HG03139 (cell line): ENCODE measurements at regions not wholly inside any gene's neighbourhood (a gene's known extent, or its start where the extent isn't known, plus 50 kb on each side); places are given as distances from the start of the nearest gene placed in this dataset.

ENCODE experiments used
- ATAC-seq: cut with Tn5 transposase; IDR thresholded peaks from one replicate; pipeline ENCODE4 v1.9.1; 2021; ENCODE audit not compliant: unreplicated experiment

DNA sequence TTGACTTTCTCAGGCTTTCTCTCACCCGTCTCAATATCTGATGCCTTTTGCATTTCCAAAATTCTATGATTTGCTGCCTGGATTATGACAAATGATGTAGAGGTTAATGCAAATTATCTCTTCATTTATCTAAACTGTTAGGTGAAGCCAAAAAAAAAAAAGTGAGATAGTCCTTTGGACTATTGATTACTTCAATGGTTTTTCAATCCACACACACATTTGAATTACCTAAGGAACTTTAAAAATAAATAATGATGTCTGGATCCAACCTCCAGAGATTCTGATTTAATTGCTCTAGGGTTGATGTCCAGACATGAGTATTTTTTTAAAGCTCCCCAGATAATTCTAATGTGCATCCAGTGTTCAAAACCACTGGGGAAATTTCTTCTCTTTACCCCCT is 379.4 kb downstream of the SPATA31D1 start:
- ATAC-seq = no peak

DNA sequence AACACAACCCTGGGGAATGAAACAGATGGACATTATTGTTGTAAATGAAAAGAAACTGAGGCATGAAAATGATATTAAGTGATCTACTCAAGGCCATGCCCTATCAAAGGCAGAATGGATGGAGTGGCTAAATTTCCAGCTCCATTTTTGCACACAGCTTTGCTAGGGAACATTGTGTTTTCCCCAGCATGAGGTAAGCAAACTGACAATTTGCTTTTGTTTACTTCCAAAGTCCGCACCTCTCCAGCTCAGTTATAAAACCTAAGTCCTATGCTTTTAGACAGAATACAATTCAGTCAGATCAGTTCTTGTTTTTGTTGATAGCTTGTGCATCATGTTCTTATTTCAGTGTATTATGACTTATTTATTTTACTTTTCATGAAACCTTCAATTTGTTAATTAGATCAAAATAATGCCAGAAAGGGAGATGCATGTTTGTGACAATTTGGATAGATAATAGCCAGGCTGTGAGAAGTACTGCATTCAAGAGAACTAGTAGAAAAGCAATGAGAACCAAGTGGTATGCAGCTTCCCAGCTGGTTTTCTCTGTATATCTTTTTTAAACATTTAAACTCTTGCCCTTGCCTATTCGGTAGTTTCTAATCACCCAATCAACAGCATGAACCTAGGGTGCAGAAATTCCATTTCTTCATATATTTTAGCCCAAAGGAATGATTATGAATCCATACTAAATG is 380.8 kb downstream of the SPATA31D1 start:
- ATAC-seq = no peak

DNA sequence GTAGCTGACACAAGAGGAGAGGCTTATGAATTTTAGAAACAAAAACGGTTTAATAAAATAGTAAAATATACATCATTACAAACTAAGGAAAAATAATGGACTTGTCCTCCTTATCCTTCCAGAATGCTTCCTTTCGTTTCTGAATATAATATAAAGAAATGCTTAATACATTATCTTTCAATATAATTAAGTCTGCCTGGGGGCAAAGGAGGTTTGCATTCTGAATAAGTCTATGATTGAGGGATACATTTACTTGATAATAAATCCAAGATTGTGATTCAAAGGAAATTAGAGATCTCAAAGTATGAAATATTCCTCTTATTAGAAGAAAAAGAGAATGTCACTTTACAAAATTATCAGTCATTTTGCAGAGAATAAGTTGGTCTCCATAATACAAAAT is 386.5 kb downstream of the SPATA31D1 start:
- no peak for ATAC-seq

DNA sequence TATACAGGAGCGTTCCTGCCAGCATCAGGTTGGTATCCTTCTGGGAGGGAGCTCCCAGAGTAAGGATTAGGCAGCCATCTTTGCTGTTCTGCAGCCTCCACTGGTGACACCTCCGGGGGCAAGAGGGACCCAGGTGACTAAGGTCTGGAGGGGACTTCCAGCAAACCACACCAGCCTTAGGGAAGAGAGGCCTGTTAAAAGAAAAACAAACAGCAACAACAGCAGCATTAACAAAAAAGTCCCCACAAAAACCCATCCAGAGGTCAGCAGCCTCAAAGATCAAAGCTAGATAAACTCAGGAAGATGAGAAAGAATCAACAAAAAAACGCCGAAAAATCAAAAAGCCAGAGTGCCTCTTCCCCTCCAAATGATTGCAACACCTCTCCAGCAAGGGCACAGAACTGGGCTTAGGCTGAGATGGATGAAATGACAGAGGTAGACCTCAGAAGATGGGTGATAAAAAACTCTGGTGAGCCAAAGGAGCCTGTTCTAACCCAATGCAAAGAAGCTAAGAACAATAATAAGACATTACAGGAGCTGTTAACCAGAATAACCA is 388.2 kb downstream of the SPATA31D1 start:
- no peak for ATAC-seq

DNA sequence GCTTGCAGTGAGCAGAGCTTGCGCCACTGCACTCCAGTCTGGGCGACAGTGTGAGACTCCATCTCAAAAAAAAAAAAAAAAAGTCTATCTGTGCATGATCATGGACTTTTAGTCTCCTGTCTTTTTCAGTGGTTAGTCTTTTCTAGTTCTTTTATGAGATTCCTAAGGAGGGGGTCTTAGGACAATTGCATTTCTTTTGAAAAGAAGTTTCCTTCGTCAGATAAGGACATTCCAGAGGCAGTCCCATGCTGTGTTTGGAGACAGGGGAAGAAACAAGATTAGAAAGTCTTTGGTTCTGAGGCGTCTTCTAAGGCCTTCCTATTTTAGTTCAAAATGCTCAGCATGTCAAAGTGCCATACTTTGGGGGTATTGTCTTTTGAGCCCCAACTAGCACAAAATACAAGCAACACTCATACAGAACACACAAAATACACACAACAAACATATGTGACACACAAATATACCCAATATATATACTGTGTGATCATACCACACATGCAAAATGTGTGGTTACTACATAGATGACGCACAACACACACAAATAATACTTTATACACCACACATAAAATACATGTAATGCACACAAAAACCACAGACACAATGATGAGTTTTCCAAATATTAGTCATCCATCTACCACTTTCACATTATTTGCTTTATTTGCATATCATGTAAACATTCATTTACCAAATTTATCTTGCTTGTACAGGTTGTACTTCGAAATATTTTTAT is 394.5 kb downstream of the SPATA31D1 start:
- no peak for ATAC-seq

DNA sequence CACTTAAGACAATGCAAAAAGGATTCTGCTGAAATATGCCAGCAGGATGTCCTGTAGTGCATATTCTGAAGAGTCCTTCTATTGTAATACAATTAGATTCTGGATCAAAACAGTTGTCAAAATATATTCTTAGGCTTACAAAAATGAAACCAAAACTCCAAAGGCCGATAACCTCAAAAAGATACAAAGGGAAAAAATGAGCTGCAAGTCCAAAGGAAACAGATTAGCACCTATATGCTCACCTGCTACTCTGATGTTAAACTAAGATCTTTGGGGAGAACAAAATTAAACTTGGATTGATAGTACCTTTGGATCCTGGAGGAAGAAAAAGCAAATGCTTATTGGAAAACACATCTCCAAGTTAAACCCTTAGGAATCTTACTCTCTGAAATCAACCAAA is 397.1 kb downstream of the SPATA31D1 start:
- ATAC-seq = no peak

DNA sequence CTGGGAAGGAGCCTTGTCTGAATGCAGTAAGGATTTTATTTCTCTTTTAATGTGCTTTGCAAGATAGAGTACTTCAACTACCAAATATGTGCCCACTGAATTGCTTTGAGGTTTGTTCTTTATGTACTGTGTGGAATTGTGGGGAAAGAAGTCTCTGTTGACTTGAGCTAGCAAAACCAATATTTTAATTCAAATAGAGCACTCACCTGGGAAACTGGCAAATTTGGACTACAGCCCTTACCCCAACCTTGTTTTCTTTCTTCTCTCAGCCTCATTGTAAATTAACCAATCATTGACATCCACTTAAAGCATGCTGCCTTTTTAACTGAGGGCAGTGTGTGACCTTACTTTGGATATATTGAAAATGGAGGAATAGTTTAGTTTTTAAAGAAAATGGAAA is 409.0 kb downstream of the SPATA31D1 start:
- ATAC-seq = no peak

DNA sequence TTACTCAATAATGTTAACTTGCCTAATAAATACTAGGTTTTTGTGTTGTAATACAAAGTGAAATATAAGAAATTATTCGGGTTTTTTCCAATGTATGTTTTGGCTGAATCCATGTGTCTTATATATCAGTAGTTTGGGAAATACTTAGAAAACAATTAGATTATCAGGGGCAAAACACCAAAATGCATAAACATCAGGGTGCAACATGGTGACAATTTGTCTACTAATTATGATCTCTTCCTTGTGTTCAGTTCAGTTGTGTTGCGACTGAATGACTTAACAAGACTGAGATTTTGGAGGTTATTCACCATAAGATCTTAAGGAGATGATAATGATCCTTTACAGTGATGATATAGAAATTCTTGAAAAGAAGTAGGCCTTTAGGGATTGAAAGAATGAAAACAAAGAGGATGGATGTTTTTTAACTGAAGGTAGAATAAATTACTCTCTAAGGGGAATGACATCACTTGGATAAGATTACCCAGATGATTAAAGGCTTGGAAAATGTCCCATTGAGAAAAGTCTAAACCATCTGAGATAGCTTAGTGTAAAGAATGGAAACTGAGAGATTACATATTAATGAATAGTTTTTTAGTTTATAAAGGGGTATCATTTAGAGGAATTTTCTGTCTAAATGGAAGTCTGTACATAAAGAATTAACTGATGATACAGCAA is 415.8 kb downstream of the SPATA31D1 start:
- no peak for ATAC-seq

DNA sequence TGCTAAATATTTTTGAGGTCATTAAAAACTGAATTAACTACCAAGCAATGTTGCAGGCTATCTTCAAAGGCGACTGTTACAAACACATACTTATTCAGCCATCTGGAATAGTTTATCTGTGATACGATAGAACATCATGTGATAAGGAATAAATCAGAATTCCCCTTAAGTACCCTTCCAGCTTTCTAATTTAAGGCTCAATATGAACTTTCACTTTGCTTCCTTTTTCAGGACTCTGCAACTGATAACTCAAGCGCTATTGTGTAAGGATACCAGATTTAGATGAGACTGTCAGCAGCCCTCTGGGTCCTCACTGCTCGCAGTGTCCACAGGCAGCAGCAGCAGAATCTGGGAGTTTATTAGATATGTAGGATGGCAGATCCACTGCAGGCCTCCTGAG is 416.3 kb downstream of the SPATA31D1 start:
- no peak for ATAC-seq

DNA sequence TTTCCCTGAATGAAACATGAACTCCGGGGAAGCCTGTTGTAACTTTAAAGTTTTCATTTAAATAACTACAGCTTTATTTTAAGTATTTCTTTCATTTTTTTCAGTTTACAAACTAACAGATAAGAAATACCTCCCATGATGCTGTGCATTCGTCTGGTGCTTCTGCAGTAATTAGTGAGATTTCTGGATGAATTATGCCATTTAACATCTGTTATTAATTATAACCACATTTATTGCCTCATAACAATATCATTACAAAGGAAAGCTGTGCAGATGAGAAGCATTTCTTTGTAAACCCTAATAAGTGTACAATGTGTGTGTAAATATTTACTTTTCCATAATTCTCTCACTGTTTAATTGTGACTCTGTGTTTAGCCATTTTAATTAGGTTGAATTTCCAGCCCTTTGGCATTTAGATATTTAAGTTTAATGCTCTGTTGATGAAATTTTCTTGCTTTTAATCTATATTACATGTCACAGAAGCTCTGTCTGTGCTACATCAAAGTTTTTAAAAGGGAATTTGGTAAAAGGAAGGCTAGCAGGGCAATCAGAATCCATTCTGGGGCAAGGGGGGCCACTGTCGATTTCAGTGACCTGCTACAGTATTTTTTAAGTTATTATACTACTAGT is 418.0 kb downstream of the SPATA31D1 start:
- no peak for ATAC-seq

DNA sequence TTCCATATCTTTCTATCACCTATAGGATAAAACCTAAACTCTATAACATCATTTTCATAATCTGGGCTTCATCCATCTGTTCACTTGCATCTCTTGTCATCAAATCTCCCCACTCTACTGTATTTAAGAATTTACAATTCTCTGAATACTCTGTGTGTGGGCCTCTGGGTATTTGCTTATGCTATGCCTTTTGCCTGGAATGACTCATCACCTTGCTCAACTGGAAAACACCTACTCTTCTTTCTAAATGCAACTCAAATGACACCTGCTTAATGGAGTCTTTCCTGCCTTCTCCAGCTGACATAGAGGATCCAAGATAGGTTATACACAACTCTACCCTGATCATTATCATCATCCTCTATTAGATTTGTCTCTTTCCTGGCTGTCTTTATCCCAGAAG is 421.7 kb downstream of the SPATA31D1 start:
- ATAC-seq = peak; percentile 82

DNA sequence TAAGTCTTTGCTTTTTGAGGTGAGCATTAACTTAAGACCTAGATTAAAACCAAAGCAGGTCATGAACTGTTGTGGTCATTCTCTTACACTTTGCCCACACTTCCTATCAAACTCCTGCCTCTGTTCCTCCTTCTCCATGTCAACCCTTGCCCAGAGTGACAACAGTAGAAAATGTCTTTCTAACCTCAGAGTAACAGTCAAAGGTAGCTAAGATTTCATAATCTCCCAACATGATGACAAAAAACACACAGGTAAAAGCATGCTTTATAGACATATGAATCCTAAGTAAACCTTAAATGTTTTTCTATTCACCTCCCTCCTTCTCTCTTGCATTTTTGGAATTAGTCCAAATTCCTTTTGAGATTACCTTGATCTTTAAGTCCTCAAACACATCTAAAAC is 422.3 kb downstream of the SPATA31D1 start:
- no peak for ATAC-seq

DNA sequence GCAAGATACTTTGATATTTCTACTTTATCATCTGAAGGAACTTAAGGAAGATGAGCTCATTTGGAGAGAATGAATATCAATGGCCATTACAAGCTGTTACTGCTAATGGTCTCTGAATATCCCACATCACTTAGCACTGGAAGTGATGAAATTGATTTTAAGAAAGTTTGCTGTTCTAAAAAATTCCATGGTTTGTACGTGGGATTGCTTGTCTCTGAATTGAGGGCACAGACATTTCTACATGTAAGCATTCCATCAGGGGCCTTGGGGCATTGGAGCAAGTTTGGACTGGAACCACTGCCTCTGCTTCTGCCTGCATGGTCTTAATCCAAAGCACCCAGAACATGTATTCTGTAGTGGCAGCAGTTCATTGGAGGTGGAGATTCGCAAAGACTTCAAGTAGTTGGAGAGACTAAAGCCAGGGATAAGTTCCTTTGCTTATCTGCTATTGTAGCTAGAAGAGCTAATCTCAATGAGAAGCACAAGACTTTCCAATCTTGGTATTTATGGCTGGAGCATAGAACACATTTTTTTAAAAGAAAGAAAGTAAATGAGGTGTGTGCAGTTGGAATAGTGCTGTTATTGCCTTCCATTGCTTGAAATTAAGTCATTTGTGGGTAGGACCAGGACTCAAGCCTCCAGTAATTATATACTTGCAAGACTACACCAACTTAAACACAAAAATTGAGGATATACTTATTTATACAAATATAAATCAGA is 424.2 kb downstream of the SPATA31D1 start:
- ATAC-seq = no peak

DNA sequence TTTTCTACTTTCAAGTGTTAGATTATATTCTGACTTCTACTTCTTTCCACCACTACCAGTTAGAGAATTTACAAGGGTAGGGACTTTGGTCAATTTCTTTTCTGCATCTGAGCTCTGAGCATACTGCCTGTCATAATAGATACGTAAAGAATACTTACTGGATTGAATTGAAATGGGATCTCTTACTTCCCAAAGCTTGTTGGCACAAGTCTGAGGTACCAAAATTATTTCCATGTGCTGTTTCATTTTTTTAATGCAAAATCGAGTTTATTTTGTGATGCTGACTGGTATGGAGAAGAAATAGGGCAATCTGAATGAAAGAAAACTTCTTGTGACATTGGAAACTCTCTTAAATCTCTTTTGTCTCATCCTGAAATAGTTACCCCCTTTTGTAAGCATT is 428.9 kb downstream of the SPATA31D1 start:
- ATAC-seq = no peak

DNA sequence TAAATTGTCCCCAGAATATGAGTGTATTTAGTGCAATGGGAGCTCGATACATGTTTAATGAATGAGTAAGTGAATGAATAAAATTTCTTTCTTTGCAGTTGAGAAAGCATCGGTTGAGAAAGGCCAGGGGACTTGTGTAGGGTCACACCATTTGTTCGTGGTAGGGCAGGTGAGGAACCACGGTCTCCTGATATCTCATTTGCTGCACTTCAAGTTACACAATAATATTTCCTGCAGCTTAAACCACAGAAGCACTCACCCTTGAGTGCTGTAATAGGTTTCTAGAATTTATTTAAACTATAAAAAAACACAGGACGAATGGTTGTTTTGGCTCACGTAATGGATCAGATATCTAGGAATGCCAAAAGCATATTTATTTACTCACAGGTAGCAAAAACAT is 429.8 kb downstream of the SPATA31D1 start:
- no peak for ATAC-seq

DNA sequence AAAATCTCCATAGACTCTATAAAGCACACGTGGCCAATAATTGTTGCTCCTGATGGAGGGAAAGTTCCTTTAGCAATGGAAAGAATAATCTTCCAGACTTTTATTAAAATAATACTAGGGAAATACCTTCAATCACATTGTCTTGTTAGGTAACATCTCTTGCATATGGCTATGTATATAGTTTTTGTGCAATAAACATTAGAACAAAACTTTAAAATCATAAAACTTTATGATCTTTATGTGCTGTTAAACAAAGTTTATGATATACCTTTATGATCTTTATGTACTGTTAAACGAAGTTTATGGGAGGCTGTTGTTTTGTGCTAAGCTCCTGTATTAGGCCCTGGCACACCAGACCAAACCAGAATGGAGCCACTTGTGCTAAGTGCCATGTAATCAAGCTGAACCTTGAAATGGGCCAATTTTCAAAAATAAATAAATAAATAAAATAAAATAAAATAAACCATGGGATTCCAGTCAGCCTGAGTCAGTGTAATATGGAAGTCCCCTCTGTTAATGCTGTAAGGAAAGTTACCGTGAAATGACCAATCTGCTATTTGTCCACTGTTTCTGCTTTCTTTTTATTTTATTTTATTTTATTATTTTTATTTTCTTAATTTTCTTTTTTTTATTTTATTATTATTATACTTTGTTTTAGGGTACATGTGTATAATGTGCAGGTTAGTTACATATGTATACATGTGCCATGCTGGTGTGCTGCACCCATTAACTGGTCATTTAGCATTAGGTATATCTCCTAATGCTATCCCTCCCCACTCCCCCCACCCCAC is 431.3 kb downstream of the SPATA31D1 start:
- ATAC-seq = no peak

DNA sequence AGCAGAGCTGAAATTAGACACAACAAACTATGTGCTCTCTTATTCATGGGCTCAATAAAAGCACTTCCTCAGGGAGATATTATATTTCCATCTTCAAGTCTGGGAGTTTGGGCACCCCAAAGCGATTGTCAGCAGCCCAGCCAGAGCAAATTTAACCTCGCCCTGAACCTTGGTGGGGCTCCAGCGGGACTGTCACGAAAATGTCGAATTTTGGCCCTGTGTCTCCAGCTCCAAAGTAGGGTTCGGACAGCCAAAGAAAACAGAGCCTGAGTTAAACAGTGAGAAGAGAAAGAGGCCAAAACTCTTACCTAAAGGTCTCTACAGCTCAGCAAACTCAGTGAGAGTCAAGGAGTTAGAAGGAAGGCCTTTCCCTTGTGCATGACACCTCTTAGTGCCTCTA is 432.9 kb downstream of the SPATA31D1 start:
- ATAC-seq = no peak

DNA sequence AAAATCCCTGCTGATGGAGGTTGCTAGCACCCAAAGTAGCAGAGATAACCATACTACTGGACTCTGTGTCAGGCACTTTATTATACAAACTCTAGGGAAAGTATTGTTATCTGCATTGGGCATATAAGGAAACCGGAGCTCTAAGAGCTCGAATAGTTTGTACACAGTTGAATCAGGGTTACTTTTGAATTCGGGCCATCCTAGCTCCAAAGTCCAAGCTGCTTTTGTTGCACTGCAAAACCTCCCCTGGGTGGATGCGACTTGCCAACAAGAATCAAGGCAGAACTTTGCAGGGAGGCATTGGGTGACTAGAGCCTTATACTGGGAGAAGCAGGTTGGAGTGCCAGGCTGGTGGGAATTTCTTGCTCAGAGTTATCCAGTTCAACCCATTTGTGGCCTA is 435.1 kb downstream of the SPATA31D1 start:
- no peak for ATAC-seq

DNA sequence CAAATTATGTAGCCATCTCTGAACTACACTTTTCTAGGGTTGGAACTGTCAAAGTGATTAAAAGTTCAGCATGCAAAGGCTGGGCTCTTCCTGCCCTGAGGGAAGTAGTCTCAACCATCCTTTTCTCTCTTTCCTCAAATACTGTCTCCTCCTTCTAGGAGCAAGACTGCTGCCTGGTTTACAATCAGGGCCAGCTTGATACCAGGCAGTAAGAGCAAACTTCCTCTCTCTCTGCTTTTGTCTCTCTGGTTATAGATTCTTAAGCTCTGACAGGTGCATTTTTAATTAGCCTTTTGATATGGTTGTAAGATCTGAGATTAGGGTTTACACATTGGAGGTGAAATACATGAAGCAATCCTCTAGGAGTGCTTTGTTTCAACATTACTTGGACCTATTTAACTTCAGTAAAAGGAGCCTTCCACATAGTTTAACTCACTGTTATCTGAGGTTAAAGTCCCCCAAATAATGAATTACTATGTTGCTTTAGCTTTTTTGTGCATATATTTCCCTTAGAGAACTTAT is 436.1 kb downstream of the SPATA31D1 start:
- no peak for ATAC-seq

DNA sequence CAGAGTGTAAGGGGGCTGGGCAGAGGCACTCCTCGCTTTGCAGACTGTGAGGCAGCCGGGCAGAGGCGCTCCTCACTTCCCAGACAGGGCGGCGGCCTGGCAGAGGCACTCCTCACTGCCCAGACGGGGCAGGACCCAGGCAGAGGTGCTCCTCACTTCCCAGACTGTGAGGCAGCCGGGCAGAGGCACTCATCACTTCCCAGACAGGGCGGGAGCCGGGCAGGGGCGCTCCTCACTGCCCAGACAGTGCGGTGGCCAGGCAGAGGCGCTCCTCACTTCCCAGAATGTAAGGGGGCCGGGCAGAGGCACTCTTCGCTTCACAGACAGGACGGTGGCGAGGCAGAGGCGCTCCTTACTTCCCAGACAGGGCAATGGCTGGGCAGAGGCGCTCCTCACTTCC is 442.5 kb downstream of the SPATA31D1 start:
- ATAC-seq = no peak
